ENCODE measurements at regions not wholly inside any gene's neighbourhood (a gene's known extent, or its start where the extent isn't known, plus 50 kb on each side); places are given as distances from the start of the nearest gene placed in this dataset.
A peak's percentile ranks its signal among the peaks of the same experiment; 100 is the strongest.

- no peak overlapping the region for H2AFZ ChIP-seq (ENCODE audit: low read length)
- H3K36me3 ChIP-seq (ENCODE audit: low read depth, low read length), result no peaks in the 10 kb centered on the region
- ATAC-seq (no peak), DNase-seq (peak; percentile 59)
- H3K9me2 ChIP-seq (replicated peaks; ENCODE audit: low read length), result no peaks in the 10 kb centered on the region
- H3K4me2 ChIP-seq (ENCODE audit: low read length), result no peak overlapping the region
- H3K27me3 ChIP-seq (ENCODE audit: low read length), result no peaks in the 10 kb centered on the region
- H3K9ac ChIP-seq (ENCODE audit: low read length), result no peak overlapping the region
- H4K20me1 ChIP-seq (ENCODE audit: low read length), result no peaks in the 10 kb centered on the region
- H3F3A ChIP-seq (ENCODE audit: low read length, unreplicated experiment), result no peaks in the 10 kb centered on the region
- ChIA-PET CTCF (no interaction called here), POLR2A (ENCODE audit: unreplicated experiment) (no interaction called here)
- peaks cover 20% of the 10 kb centered on the region; the same call in 1 of the 2 replicates for H3K4me1 ChIP-seq (ENCODE audit: insufficient read depth, low read length)
- H3K4me3 ChIP-seq (ENCODE audit: low read length), result no peak overlapping the region
- no peaks in the 10 kb centered on the region for H3K79me2 ChIP-seq (ENCODE audit: low read length)
- intact Hi-C loops (cut with micrococcal nuclease), result no loop called here
- H3K9me3 ChIP-seq (ENCODE audit: low read length), result no peaks in the 10 kb centered on the region
- TF ChIP-seq, protein P1, sequence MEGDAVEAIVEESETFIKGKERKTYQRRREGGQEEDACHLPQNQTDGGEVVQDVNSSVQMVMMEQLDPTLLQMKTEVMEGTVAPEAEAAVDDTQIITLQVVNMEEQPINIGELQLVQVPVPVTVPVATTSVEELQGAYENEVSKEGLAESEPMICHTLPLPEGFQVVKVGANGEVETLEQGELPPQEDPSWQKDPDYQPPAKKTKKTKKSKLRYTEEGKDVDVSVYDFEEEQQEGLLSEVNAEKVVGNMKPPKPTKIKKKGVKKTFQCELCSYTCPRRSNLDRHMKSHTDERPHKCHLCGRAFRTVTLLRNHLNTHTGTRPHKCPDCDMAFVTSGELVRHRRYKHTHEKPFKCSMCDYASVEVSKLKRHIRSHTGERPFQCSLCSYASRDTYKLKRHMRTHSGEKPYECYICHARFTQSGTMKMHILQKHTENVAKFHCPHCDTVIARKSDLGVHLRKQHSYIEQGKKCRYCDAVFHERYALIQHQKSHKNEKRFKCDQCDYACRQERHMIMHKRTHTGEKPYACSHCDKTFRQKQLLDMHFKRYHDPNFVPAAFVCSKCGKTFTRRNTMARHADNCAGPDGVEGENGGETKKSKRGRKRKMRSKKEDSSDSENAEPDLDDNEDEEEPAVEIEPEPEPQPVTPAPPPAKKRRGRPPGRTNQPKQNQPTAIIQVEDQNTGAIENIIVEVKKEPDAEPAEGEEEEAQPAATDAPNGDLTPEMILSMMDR (conservative IDR thresholded peaks at IDR 0.05; ENCODE audit: low read depth, low read length), result no peak
- no peak for TF ChIP-seq EZH2 (IDR thresholded peaks at IDR 0.05; ENCODE audit: low read length, unreplicated experiment)
- TF ChIP-seq EZH2phosphoT487 (IDR thresholded peaks at IDR 0.05; ENCODE audit: borderline replicate concordance, low read length), result no peak
- no peak overlapping the region for H3K27ac ChIP-seq (ENCODE audit: low read length)
- BruUV-seq (replicated peaks), result no TSS peak
Measured at GRCh38 chr5:60334281-60334713, 365.7 kb downstream of the DEPDC1B start.

- no peaks in the 10 kb centered on the region for H3K9me3 ChIP-seq (ENCODE audit: low read length)
- H3K9ac ChIP-seq (ENCODE audit: low read length), result no peak overlapping the region
- H3K4me2 ChIP-seq (ENCODE audit: low read length), result peak overlapping the region; percentile 24; the same call in 1 of the 2 replicates
- H3K4me1 ChIP-seq (ENCODE audit: insufficient read depth, low read length), result peaks cover 20% of the 10 kb centered on the region; the same call in 1 of the 2 replicates
- peak overlapping the region; percentile 66 for H3K27ac ChIP-seq (ENCODE audit: low read length)
- no peaks in the 10 kb centered on the region for H3K79me2 ChIP-seq (ENCODE audit: low read length)
- CTCF ChIA-PET, result no interaction called here
- intact Hi-C loops (cut with micrococcal nuclease), result no loop called here
- no peaks in the 10 kb centered on the region for H4K20me1 ChIP-seq (ENCODE audit: low read length)
- no peaks in the 10 kb centered on the region for H3K36me3 ChIP-seq (ENCODE audit: low read depth, low read length)
- no peak overlapping the region for H2AFZ ChIP-seq (ENCODE audit: low read length)
- ATAC-seq (no peak), DNase-seq (peak; percentile 29)
- no peak for TF ChIP-seq EZH2 (IDR thresholded peaks at IDR 0.05; ENCODE audit: low read length, unreplicated experiment)
- TF ChIP-seq, protein P1 (conservative IDR thresholded peaks at IDR 0.05; ENCODE audit: low read depth, low read length), result no peak
- no peak for TF ChIP-seq EZH2phosphoT487 (IDR thresholded peaks at IDR 0.05; ENCODE audit: borderline replicate concordance, low read length)
- no peak overlapping the region for H3K4me3 ChIP-seq (ENCODE audit: low read length)
- H3K27me3 ChIP-seq (ENCODE audit: low read length), result no peaks in the 10 kb centered on the region
- H3F3A ChIP-seq (ENCODE audit: low read length, unreplicated experiment), result no peaks in the 10 kb centered on the region
- H3K9me2 ChIP-seq (replicated peaks; ENCODE audit: low read length), result no peaks in the 10 kb centered on the region
- POLR2A ChIA-PET (ENCODE audit: unreplicated experiment), result no interaction called here
- BruUV-seq (replicated peaks), result no TSS peak
Measured at GRCh38 chr5:60333005-60333571, 366.9 kb downstream of the DEPDC1B start.

DNA sequence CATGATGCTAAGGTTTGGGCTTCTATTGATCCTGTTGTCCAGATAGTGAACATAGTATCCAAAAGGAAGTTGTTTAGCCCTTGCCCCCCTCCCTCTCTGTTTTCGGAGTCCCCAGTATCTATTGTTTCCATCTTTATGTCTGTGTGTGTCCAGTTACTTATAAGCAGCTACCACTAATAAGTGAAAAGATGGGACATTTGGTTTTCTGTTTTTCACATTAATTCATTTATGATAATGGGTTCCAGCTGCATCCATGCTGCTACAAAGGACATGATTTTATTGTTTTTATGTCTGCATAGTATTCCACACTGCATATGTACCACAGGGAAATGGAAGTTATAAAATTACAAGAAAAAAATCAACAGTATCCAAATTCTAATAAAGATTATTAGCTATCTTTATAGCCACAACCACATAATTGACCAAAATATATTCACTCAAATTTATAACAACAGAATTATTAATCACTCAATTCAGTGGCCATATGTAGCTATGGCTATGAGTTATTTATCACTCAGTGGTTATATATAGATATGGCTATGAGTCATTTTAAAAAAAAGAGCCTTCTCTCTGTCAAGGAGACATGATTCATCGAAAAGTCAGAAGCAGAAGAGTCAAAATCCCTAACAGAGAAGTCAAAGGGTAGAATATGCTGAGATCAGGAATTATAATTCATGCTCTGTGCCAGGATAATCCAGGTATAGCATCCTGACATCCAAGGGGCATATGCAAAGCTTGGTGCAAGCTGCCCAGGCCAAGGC lies 367.5 kb downstream of the DEPDC1B start:
- ChIA-PET POLR2A (ENCODE audit: unreplicated experiment) (no interaction called here), CTCF (no interaction called here)
- Histone ChIP-seq H4K20me1 (ENCODE audit: low read length) (no peaks in the 10 kb centered on the region), H3K4me3 (ENCODE audit: low read length) (no peak overlapping the region), H3K27me3 (ENCODE audit: low read length) (no peaks in the 10 kb centered on the region), H3K27ac (ENCODE audit: low read length) (peak overlapping the region; percentile 66), H3K4me2 (ENCODE audit: low read length) (peak overlapping the region; percentile 24; the same call in 1 of the 2 replicates), H3F3A (ENCODE audit: low read length, unreplicated experiment) (no peaks in the 10 kb centered on the region), H3K9me2 (replicated peaks; ENCODE audit: low read length) (no peaks in the 10 kb centered on the region), H3K4me1 (ENCODE audit: insufficient read depth, low read length) (peaks cover 20% of the 10 kb centered on the region; the same call in 1 of the 2 replicates), H3K9ac (ENCODE audit: low read length) (no peak overlapping the region), H2AFZ (ENCODE audit: low read length) (no peak overlapping the region), H3K36me3 (ENCODE audit: low read depth, low read length) (no peaks in the 10 kb centered on the region), H3K9me3 (ENCODE audit: low read length) (no peaks in the 10 kb centered on the region), H3K79me2 (ENCODE audit: low read length) (no peaks in the 10 kb centered on the region)
- TF ChIP-seq EZH2 (IDR thresholded peaks at IDR 0.05; ENCODE audit: low read length, unreplicated experiment), result no peak
- TF ChIP-seq, protein P1 (conservative IDR thresholded peaks at IDR 0.05; ENCODE audit: low read depth, low read length), result no peak
- TF ChIP-seq EZH2phosphoT487 (IDR thresholded peaks at IDR 0.05; ENCODE audit: borderline replicate concordance, low read length), result no peak
- DNase-seq (peak; percentile 63), ATAC-seq (no peak; the same call in 1 of the 2 replicates)
- intact Hi-C loops (cut with micrococcal nuclease), result no loop called here
- no TSS peak for BruUV-seq (replicated peaks)
